DMS53 treated with DMSO at 0.1 percent for 48 hours (cell line): ENCODE measurements at regions not wholly inside any gene's neighbourhood (a gene's known extent, or its start where the extent isn't known, plus 50 kb on each side); places are given as distances from the start of the nearest gene placed in this dataset.

ENCODE experiments used
- DNase-seq: peaks from one replicate; lab custom pipeline; 2025; ENCODE audit not compliant: unreplicated experiment; lab: John Stamatoyannopoulos, UW

DNA sequence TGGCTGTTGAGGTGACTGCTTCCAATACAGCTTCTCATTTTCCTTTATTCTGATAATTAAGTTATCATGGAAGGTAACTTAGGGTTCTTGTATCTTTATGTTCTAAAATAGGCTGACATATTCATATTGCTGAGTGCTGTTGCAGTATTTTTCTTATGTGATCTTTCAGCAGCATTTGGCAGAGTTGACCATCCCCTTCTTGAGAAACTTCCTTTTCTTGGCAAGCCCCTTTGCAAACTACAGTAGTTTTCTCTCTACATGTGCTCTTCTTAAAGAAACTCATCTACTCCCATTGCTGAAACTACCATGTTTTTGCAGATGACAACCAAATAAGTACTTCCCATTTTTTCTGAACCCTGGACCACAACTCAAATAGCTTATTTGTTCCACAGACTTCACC is 476.5 kb upstream of the TRIB2 start:
- DNase-seq = no peak

GRCh38 chr2:12243381-12243780 is 473.4 kb upstream of the TRIB2 start:
- no peak for DNase-seq

DNA sequence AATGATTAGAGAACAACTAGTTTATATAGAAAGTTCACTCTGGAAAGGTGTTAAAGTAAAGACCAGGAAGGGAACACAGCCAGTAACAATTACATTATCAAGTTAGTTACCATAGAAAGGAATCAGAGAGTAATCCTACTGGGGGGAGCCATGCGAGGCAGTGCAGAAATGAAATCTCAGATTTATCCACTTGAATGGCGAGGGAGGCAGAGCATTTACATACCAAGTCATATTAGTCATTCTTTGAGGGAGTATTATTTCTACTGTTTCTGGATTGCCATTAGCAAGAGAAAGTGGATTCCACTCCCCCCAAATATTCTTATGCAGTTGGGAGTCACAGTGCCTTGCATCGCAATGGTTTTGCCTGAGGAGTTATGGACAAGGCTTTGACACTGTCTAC is 472.7 kb upstream of the TRIB2 start:
- DNase-seq = no peak

DNA sequence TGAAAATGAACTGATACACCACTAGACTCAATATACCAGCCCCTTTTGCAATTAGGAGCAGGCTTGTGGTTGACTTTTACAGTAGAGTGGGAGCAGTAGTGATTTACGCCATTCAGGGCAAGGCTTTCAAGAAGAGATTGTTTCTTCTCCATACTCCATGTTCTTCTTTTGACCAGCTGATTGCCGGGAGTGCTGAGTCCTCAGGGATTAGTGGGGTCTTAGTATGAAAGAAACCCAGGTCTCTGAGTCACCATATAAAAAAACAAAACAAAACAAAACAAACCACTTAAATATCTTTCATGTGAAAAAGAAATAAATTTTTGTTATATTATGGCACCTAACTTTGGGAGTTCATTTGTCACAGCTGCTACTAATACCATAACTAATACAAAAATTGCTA is 465.6 kb upstream of the TRIB2 start:
- no peak for DNase-seq

GRCh38 chr2:12251749-12252148 is 465.0 kb upstream of the TRIB2 start:
- no peak for DNase-seq

- no peak for DNase-seq
Measured at GRCh38 chr2:12253167-12253778, 463.5 kb upstream of the TRIB2 start.

- no peak for DNase-seq
Measured at GRCh38 chr2:12254280-12254860, 462.4 kb upstream of the TRIB2 start.

DNA sequence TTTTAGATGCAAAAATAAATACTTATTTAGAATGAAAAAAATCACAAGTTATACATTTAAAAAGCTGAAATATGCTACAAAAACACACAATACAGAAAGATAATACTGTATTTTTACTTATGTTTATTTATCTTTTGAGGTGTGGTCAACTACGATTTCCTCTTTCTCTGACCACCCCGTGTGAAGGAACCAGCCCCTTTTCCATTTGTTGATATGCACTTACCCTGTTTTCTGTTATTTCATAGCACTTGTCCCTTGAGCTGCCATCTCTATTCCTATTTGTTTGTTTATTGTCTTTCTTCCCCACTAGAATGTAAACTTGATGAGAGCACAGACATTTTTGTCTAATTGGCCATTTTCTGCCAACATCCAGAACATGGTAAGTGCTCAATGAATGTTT is 460.5 kb upstream of the TRIB2 start:
- no peak for DNase-seq

DNA sequence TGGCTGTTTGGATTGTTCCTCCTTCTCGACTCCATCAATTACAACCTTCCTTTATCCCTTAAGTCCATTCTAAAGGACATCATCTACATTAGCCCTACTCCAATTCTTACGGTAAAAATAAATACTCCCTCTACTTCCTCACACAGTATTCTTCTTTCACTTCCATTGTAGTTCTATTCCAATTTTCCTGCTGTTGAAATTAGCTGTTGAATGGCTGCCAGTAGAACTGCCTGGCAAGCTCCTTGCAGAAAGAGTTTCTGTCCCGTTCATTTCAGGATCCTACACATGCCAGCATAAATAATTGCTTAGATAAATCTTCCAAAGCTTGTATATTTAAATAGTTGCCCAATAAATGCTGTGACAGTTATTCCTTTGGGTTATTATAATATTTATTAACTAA is 459.3 kb upstream of the TRIB2 start:
- no peak for DNase-seq

DNA sequence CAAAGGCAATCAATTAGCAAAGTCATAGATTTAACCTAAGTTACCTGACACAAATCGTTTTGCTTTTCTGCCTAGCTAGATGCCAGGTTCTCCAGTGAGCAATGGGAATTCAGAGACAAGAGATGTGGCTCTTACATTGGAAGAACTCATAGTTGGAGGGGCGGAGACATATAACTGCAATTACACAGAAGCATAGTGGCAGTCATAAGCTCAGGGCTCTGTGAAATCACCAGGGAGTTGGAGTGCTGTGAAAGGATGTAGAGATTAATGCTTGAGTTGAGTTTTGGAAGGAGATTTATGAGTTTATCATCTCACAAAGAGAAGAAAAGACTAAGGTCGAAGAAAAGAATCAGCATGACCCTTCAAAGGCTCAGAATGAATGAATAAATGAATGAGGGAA is 457.2 kb upstream of the TRIB2 start:
- no peak for DNase-seq

DNA sequence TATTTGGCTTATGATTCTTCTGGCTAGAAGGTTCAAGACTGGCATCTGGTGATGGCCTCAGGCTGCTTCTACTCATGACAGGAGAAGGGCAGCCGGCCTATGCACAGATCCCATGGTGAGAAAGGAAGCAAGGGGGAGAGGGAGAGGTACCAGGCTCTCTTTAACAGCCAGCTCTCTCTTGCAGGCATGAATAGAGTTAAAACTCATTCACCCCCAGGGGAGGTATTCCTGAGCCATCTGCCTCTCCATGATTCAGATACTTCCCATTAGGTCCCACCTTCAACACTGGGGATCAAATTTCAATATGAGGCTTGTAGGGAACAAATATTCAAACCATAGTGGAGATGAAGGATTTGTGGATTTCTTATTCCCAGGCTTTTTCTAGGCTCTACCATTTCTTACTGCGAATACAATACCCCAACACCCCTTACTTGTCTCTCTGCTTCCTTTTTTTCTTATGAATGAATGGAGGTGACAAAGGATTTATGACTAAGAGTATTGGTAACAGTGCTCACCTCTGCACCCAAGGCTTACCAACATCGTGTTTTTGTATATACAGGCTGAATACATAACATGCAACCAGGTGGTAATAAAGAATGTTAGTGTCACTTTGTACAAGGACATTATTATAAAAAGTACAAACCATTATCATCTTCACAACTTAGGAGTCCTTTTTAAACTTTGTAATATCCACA is 454.6 kb upstream of the TRIB2 start:
- DNase-seq = no peak

- no peak for DNase-seq
Measured at GRCh38 chr2:12262681-12263436, 453.9 kb upstream of the TRIB2 start.

DNA sequence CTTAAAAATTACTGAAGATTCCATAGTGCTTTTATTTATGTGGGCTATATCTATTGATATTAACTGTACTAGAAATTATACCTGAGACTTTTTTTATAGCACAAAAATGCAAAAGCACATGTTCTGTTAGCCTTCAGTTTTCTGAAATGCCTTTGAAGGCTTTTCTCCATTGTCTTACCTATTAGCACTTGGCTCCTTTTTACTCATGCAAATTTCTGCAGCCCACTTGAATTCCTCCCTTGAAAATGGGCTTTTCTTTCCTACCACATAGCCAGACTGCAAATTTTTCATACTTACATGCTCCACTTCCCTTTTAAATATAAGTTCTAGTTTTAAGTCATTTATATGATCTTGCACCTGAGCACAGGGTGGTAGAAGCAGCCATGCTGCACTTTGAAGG is 453.0 kb upstream of the TRIB2 start:
- no peak for DNase-seq

DNA sequence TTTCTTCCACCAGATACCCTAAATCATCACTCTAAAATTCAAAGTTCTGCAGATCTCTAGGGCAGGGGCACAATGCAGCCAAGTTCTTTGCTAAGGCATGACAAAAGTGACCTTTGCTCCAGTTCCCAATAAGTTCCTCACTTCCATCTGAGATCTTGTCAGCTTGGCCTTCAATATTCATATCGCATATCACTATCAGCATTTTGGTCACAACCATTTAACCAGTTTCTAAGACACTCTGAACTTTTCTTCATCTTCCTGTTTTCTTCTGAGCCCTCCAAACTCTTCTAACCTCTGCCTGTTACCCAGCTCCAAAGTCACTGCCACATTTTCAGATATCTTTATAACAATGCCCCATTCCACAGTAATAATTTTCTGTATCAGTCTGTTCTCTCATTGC is 452.6 kb upstream of the TRIB2 start:
- no peak for DNase-seq

GRCh38 chr2:12265646-12266045 is 451.1 kb upstream of the TRIB2 start:
- DNase-seq = no peak

- no peak for DNase-seq
Measured at GRCh38 chr2:12267042-12267441, 449.7 kb upstream of the TRIB2 start.

DNA sequence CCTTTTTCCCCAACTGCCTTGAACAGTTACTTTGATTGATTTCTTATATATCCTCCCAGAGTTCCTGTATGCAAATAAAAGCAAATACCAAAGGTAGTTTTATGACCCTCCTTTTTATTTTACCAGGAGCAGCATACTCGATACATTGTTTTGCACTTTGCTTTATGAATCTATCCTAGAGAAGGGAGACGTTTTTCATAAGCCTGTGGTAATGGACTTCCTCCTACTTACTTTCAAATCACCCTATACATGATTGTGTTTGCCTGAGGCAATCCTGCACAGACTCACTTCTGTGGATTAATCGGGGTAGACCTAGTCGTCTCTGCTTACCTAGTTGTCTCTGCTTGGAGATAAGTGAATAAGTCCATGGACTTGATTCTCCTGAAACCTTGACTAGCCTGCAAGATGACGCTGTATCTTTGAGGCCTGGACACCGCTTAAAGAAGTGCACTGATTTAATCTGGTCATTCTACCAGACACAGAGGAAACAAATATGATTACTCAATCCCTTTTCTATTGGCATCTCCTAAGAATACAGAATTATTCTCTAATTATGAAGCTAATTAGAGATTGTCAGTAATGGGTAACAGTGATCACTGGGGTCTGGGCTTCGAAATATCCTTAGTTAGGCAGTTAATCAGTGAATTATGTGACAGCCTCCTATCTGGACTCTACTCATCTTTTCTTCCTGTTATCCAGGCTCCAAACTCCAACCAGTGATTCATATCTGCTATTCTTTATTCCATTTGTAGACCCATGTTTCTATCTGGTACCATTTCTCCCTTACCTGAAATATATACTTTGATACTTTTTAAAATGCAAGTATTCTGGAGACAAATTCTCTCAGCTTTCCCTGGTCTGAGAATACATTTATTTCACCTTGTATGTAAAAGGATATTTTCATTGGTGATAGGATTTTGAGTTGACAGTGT is 447.4 kb upstream of the TRIB2 start:
- no peak for DNase-seq

DNA sequence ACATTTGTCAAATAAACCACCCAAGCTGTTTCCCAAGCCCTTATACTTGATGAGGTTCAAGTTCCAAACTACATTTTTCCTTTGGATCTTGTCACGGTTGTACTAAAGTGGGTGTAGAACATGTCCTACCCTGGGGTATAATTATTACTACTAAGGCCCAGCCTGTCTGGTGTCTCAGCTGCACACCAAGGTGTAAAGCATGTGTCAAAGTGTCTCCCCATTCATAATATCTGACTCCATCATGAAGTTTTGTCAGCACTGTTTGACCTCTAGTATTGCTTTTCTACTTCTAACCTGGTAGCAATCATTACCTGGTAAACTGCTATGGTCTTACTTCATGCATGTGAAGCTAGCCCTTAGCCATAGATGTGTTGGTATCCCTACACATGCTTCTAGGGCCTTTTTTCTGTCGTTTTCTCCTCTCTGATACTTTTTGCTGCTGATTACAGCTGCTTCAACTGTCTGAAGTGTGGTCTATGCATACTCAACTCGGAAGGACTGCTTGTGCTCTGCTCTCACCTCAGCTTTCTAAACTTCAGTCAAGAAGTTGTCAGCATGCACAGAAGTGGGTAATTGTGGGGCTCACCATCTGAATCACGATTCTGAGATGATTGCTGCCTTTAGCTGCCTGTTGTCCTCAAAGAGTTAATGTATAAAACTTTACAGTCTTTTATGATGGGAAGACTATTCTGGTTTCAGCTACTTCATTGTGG is 445.7 kb upstream of the TRIB2 start:
- no peak for DNase-seq

- DNase-seq = no peak
Measured at GRCh38 chr2:12271589-12271984, 445.1 kb upstream of the TRIB2 start.

- no peak for DNase-seq
Measured at GRCh38 chr2:12273111-12273510, 443.6 kb upstream of the TRIB2 start.
